ENCODE measurements at regions not wholly inside any gene's neighbourhood (a gene's known extent, or its start where the extent isn't known, plus 50 kb on each side); places are given as distances from the start of the nearest gene placed in this dataset.

- no peak for DNase-seq (ENCODE audit: low spot score)
Measured at GRCh38 chr18:37742436-37742835, 176.8 kb upstream of the CELF4 start.

GRCh38 chr18:37741032-37741623 lies 175.5 kb upstream of the CELF4 start:
- DNase-seq (ENCODE audit: low spot score), result no peak

GRCh38 chr18:37734406-37734805 lies 168.8 kb upstream of the CELF4 start:
- no peak for DNase-seq (ENCODE audit: low spot score)

DNA sequence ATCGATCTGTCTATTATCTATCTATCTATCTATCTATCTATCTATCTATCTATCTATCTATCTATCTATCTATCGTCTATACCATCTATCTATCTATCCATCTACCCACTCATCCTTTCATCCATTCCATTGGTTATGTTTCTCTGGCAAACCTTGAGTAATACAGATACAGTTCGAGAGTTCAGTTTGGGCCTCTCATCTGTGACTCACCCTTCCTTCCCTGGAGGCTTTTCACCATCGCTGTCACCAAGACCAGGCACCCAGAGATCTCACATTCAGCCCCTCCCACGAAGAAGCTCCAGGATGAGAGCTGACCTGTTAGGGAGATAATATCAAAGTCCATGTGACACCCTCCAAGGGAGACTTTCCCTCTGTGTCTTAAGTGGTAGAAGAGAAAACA lies 164.1 kb upstream of the CELF4 start:
- DNase-seq (ENCODE audit: low spot score), result no peak

DNA sequence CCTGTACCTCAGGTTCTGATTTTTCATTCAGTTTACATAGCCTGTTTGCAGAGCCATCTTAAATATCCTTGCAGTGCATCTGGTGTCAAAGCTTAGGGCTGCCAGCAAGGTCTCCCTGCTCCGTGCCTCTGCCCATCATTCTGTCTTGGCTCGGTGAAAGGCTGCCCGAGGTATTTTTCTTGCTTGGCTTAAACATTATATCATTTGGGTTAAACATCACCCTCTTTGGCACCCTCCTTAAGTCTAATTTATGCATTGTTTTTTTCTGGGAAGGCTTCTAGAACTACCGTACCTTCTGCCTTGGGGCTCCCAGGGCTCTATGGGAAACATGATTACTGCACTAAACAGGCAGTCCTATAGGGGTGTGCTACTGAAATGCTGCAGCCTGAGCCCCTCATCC lies 158.6 kb upstream of the CELF4 start:
- DNase-seq (ENCODE audit: low spot score), result no peak

- no peak for DNase-seq (ENCODE audit: low spot score)
Measured at GRCh38 chr18:37721544-37722522, 156.2 kb upstream of the CELF4 start.

DNA sequence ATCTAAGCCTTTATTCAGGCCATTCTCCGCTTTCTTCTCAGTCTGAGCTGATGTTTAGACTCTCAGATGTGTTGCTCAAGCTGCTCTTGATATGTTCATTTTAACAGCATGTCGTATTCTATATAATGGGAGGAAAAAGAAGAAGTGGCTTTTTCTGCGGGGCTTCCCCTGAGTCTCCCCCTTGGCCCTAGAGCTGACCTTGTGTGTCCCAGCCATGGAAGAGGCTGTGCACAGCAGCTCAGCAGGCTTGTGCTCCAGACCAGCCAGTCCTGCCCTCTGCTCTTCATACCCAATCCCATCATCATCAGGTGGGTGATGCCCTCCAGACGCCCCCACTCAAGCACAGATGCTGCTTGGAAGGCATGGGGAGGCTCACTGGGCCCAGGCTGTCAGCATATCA lies 155.1 kb upstream of the CELF4 start:
- DNase-seq (ENCODE audit: low spot score), result no peak

DNA sequence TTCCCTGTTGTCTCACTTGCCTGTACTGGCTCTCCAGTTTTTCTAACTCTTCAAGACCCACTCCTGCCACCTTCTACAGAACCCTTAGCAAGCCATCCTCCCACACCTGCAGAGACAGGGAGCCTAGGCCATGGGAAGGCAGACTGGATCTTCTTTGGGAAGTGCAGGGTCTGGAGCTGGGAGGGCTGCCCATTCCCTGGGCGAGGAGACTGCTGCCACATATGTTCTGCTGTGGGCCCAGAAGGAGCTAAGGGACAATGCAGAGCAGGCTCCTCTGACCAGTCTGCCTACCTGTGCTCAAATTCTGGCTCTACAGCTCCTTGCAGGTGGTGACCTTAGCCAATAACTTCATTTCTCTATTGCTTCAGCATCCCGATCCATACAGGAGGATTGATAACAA lies 152.1 kb upstream of the CELF4 start:
- no peak for DNase-seq (ENCODE audit: low spot score)

DNA sequence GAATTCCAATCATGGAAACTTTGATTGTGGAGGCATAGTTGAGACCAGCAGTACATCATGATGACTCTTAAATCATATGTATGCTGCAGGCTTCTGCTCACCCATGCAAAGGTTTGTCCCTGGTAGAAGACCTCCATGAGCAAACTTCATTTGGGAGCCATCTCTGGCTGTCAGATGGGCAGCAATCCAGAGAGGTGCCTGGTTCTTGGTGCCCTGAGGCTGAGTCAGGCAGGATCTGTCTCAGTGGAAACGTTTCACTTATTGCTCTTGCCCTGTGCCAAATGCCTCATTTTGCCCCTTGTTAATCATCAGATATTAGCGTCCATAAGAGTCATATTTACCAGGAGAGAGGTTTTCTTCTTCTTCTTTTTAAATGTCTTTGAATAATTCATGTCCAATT lies 151.5 kb upstream of the CELF4 start:
- DNase-seq (ENCODE audit: low spot score), result no peak

- no peak for DNase-seq (ENCODE audit: low spot score)
Measured at GRCh38 chr18:37716106-37716735, 150.6 kb upstream of the CELF4 start.

- no peak for DNase-seq (ENCODE audit: low spot score)
Measured at GRCh38 chr18:37714691-37715090, 149.1 kb upstream of the CELF4 start.

GRCh38 chr18:37712776-37713175 lies 147.2 kb upstream of the CELF4 start:
- no peak for DNase-seq (ENCODE audit: low spot score)

DNA sequence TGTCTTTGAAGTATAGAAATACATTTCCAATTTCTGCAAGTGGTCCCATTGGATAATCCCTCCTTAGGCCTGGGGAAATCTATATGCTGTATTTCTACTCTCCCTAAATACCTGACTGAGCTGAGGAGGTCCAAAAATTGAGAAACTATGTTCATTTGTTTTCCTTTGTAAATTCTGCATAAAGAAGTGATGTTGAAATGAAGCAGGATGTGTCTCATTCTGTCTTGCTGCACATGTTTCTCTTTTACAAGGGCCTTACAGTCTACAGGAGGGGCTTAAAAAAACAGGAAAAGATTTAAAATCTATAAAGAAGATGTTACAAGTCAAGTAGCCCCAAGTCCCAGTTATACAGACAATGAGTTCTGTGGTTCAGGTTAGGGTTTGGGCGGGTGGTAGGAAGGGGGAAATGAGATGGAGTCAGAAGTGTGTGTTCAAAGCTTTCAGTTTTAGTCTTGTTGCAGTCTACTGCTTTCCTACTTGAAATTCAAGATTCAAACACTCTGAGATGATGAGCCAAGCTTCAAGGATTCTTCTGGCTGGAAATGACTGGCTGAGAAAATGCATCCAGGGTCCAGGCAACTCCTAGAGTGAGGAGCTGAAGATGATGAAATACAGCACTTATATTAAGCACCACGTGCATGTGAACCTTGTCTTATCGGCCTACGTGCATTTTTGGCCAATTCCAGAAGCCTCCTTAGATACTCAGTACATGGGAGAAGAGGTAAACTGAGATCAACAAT lies 146.3 kb upstream of the CELF4 start:
- no peak for DNase-seq (ENCODE audit: low spot score)

GRCh38 chr18:37710726-37711125 lies 145.1 kb upstream of the CELF4 start:
- DNase-seq (ENCODE audit: low spot score), result no peak

GRCh38 chr18:37709740-37710139 lies 144.1 kb upstream of the CELF4 start:
- no peak for DNase-seq (ENCODE audit: low spot score)

GRCh38 chr18:37705016-37705415 lies 139.4 kb upstream of the CELF4 start:
- no peak for DNase-seq (ENCODE audit: low spot score)

GRCh38 chr18:37702841-37703240 lies 137.2 kb upstream of the CELF4 start:
- no peak for DNase-seq (ENCODE audit: low spot score)

GRCh38 chr18:37701967-37702366 lies 136.4 kb upstream of the CELF4 start:
- DNase-seq (ENCODE audit: low spot score), result no peak

DNA sequence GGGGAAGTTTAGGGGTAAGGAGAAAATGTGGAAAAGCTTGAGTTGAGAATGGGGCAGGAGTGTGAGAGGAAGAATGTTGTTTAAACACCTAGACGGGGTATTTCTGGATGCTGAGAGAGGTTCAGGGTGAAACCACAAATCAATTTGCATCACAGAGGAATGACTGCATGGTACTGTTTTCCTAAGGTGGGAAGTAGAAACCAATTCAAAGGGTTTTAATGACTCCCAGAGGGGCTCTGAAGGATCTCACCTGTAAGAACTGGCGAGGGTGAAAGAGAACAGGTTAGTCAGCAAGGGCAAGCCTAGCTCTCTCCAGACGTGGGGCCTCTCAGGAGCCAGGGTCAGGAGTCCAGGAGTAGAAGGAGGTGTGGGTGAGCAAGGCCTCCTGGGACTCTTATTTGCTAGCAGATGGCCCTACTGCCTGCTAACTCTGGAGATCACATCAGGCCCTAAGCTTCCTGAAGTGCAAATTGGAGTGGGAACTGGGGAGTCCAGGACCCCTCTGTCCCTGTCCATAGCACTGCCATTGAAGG lies 133.0 kb upstream of the CELF4 start:
- DNase-seq (ENCODE audit: low spot score), result no peak

- no peak for DNase-seq (ENCODE audit: low spot score)
Measured at GRCh38 chr18:37694516-37694915, 128.9 kb upstream of the CELF4 start.

- DNase-seq (ENCODE audit: low spot score), result no peak
Measured at GRCh38 chr18:37691162-37691561, 125.6 kb upstream of the CELF4 start.

DNA sequence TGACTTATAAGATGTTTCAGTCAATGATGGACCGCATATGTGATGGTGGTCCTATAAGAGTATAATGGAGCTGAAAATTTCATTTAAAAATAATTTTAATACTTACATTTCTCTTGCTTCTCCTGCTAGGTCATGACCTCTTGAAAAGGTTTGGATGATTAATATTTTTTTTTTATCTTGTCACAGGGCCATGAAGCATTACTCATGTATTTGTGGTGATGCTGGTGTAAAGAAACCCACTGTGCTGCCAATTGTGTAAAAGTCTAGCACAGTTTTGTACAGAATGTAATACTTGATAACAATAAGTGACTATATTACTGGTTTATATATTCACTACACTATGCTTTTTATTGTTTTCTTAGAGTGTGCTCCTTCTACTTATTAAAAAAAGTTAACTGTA lies 124.2 kb upstream of the CELF4 start:
- no peak for DNase-seq (ENCODE audit: low spot score)

Measured in H4 (cell line).